ENCODE measurements at regions not wholly inside any gene's neighbourhood (a gene's known extent, or its start where the extent isn't known, plus 50 kb on each side); places are given as distances from the start of the nearest gene placed in this dataset.
A peak's percentile ranks its signal among the peaks of the same experiment; 100 is the strongest.

DNA sequence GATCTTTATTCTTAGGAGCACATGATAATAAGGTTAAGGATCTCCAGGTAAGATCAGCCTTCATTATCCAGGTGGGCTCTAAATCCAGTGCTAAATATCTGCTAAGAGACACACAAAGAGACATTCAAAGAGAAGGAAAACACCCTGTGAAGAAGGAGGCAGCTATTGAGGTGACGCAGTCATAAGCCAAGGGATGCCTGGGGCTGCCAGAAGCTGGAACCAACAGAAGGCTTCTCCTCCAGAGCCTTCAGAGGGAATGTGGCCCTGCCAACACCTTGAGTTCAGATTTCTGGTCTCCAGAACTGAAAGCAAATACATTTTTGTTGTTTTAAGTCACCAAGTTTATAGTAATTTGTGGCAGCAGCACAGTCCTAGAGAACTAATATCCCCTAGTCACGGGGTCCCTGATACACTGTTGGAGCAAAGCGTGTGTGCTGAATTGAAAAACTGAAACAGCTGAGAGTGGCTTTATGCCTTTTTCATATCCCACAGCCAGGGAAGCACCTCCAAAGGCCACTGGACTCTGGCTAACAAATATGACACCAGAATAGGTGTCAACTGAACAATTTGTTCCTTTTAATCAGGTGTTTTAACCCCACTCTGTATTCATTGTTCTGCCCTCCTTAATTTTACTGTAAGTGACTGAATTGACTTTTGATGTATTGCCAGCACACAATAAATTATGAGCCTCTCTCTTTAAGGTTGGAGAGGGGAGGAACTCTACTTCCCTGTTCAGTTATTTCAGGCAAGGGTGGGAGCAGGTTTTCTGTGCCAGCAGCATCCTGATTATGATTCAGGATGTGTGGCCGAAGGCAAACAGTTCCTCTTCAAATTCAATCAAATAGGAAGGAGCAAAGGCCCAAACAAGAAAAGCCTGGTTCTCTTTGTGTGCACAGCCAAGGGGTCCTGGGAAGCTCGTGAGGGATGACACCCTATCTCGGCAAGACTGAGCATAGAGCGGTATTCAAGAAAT lies 151.8 kb upstream of the HES1 start:
- H3K27me3 ChIP-seq (ENCODE audit: control insufficient read depth in 4 of 4, insufficient read depth in 4 of 4, low read length in 3 of 4) = no peaks in the 10 kb centered on the region
- no peaks in the 10 kb centered on the region for H3K36me3 ChIP-seq (ENCODE audit: control insufficient read depth in 4 of 4, insufficient read depth in 3 of 4, low read depth in 1 of 4, low read length in 3 of 4)
- no peak overlapping the region for H3K27ac ChIP-seq (ENCODE audit: low read depth in 1 of 2, low read length in 2 of 2)
- no peaks in the 10 kb centered on the region for H3K4me1 ChIP-seq (ENCODE audit: control insufficient read depth in 4 of 4, insufficient read depth in 4 of 4, low read length in 3 of 4)
- H3K9me3 ChIP-seq (ENCODE audit: control insufficient read depth in 4 of 4, low read length in 3 of 4) = no peaks in the 10 kb centered on the region
- DNase-seq (ENCODE audit: low spot score) = no peak
- no peak overlapping the region for H3K4me3 ChIP-seq (ENCODE audit: low read depth in 1 of 3, low read length in 3 of 3)
- H3K9ac ChIP-seq (ENCODE audit: low read depth in 1 of 2, low read length in 2 of 2) = no peak overlapping the region
- WGBS = 84% methylated on average over 7 of the region's 7 CpGs
- TF ChIP-seq HNF4A (conservative IDR thresholded peaks at IDR 0.05) (no peak), RAD21 (IDR thresholded peaks at IDR 0.05) (no peak), HNF4G (IDR thresholded peaks at IDR 0.05) (no peak), GABPA (IDR thresholded peaks at IDR 0.05 in 1 of 2, conservative IDR thresholded peaks at IDR 0.05 in 1 of 2) (no peak), NR2F2 (IDR thresholded peaks at IDR 0.05) (peak; percentile 66)
- TF ChIP-seq, protein P1, sequence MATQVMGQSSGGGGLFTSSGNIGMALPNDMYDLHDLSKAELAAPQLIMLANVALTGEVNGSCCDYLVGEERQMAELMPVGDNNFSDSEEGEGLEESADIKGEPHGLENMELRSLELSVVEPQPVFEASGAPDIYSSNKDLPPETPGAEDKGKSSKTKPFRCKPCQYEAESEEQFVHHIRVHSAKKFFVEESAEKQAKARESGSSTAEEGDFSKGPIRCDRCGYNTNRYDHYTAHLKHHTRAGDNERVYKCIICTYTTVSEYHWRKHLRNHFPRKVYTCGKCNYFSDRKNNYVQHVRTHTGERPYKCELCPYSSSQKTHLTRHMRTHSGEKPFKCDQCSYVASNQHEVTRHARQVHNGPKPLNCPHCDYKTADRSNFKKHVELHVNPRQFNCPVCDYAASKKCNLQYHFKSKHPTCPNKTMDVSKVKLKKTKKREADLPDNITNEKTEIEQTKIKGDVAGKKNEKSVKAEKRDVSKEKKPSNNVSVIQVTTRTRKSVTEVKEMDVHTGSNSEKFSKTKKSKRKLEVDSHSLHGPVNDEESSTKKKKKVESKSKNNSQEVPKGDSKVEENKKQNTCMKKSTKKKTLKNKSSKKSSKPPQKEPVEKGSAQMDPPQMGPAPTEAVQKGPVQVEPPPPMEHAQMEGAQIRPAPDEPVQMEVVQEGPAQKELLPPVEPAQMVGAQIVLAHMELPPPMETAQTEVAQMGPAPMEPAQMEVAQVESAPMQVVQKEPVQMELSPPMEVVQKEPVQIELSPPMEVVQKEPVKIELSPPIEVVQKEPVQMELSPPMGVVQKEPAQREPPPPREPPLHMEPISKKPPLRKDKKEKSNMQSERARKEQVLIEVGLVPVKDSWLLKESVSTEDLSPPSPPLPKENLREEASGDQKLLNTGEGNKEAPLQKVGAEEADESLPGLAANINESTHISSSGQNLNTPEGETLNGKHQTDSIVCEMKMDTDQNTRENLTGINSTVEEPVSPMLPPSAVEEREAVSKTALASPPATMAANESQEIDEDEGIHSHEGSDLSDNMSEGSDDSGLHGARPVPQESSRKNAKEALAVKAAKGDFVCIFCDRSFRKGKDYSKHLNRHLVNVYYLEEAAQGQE (IDR thresholded peaks at IDR 0.05) = no peak

DNA sequence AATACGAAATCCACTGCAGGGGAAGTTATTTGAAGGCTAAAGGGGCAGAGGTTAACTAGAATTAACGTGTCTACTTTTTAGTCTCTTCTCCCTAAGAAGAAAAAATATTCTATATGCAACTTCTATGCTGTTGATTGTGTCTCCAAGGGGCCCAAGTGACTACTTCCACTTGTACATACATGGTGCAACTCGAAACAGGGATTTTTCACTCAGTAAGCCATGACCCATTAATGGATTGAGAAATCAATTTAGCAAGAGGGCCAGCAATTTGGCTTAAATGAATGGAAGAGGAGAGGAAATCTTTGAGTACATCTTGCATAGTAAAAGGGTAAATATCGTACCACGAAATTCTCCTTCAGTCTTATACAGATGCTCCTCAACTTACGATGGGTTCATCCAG lies 151.1 kb upstream of the HES1 start:
- 84% methylated on average over 6 of the region's 6 CpGs for WGBS
- Histone ChIP-seq H3K9me3 (ENCODE audit: control insufficient read depth in 4 of 4, low read length in 3 of 4) (no peaks in the 10 kb centered on the region), H3K27ac (ENCODE audit: low read depth in 1 of 2, low read length in 2 of 2) (no peak overlapping the region), H3K4me3 (ENCODE audit: low read depth in 1 of 3, low read length in 3 of 3) (no peak overlapping the region), H3K4me1 (ENCODE audit: control insufficient read depth in 4 of 4, insufficient read depth in 4 of 4, low read length in 3 of 4) (no peaks in the 10 kb centered on the region), H3K27me3 (ENCODE audit: control insufficient read depth in 4 of 4, insufficient read depth in 4 of 4, low read length in 3 of 4) (no peaks in the 10 kb centered on the region), H3K9ac (ENCODE audit: low read depth in 1 of 2, low read length in 2 of 2) (no peak overlapping the region), H3K36me3 (ENCODE audit: control insufficient read depth in 4 of 4, insufficient read depth in 3 of 4, low read depth in 1 of 4, low read length in 3 of 4) (no peaks in the 10 kb centered on the region)
- no peak for DNase-seq (ENCODE audit: low spot score)
- no peak for TF ChIP-seq RXRA (IDR thresholded peaks at IDR 0.05)
- TF ChIP-seq, protein P1 (IDR thresholded peaks at IDR 0.05) = no peak
- TF ChIP-seq FOXA2 (IDR thresholded peaks at IDR 0.05) = no peak
- TF ChIP-seq, protein P2, sequence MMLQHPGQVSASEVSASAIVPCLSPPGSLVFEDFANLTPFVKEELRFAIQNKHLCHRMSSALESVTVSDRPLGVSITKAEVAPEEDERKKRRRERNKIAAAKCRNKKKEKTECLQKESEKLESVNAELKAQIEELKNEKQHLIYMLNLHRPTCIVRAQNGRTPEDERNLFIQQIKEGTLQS (IDR thresholded peaks at IDR 0.05) = no peak
- TF ChIP-seq SP1 (IDR thresholded peaks at IDR 0.05) = no peak
- no peak for TF ChIP-seq EGR1 (IDR thresholded peaks at IDR 0.05; ENCODE audit: low read depth in 2 of 2)
- TF ChIP-seq, protein P3, sequence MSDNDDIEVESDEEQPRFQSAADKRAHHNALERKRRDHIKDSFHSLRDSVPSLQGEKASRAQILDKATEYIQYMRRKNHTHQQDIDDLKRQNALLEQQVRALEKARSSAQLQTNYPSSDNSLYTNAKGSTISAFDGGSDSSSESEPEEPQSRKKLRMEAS (IDR thresholded peaks at IDR 0.05) = no peak
- no peak for TF ChIP-seq NR2F2 (IDR thresholded peaks at IDR 0.05)
- no peak for TF ChIP-seq TAF1 (conservative IDR thresholded peaks at IDR 0.05)
- TF ChIP-seq, protein P4, sequence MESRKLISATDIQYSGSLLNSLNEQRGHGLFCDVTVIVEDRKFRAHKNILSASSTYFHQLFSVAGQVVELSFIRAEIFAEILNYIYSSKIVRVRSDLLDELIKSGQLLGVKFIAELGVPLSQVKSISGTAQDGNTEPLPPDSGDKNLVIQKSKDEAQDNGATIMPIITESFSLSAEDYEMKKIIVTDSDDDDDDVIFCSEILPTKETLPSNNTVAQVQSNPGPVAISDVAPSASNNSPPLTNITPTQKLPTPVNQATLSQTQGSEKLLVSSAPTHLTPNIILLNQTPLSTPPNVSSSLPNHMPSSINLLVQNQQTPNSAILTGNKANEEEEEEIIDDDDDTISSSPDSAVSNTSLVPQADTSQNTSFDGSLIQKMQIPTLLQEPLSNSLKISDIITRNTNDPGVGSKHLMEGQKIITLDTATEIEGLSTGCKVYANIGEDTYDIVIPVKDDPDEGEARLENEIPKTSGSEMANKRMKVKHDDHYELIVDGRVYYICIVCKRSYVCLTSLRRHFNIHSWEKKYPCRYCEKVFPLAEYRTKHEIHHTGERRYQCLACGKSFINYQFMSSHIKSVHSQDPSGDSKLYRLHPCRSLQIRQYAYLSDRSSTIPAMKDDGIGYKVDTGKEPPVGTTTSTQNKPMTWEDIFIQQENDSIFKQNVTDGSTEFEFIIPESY (IDR thresholded peaks at IDR 0.05) = no peak
- no peak for TF ChIP-seq FOXA1 (IDR thresholded peaks at IDR 0.05)
- TF ChIP-seq HNF4G (IDR thresholded peaks at IDR 0.05) = no peak
- no peak for TF ChIP-seq YY1 (IDR thresholded peaks at IDR 0.05)
- TF ChIP-seq GABPA (IDR thresholded peaks at IDR 0.05 in 1 of 2, conservative IDR thresholded peaks at IDR 0.05 in 1 of 2) = no peak
- no peak for TF ChIP-seq HNF4A (conservative IDR thresholded peaks at IDR 0.05)
- no peak for TF ChIP-seq RAD21 (IDR thresholded peaks at IDR 0.05)
- no peak for TF ChIP-seq JUND (IDR thresholded peaks at IDR 0.05)
- TF ChIP-seq, protein P5, sequence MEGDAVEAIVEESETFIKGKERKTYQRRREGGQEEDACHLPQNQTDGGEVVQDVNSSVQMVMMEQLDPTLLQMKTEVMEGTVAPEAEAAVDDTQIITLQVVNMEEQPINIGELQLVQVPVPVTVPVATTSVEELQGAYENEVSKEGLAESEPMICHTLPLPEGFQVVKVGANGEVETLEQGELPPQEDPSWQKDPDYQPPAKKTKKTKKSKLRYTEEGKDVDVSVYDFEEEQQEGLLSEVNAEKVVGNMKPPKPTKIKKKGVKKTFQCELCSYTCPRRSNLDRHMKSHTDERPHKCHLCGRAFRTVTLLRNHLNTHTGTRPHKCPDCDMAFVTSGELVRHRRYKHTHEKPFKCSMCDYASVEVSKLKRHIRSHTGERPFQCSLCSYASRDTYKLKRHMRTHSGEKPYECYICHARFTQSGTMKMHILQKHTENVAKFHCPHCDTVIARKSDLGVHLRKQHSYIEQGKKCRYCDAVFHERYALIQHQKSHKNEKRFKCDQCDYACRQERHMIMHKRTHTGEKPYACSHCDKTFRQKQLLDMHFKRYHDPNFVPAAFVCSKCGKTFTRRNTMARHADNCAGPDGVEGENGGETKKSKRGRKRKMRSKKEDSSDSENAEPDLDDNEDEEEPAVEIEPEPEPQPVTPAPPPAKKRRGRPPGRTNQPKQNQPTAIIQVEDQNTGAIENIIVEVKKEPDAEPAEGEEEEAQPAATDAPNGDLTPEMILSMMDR (IDR thresholded peaks at IDR 0.05; ENCODE audit: low read depth, low read length, missing input control) = no peak

Data from liver (tissue), 8 donors.